HG03108 (cell line): ENCODE measurements at regions not wholly inside any gene's neighbourhood (a gene's known extent, or its start where the extent isn't known, plus 50 kb on each side); places are given as distances from the start of the nearest gene placed in this dataset.
"Not testable (repeated sequence)": the region's sequence is repeated elsewhere in the genome, so short reads cannot be mapped to it uniquely, and the experiment has no call there.

Experiments used
- ATAC-seq: cut with Tn5 transposase; IDR thresholded peaks from one replicate; pipeline ENCODE4 v1.9.1; 2021; ENCODE audit warnings: moderate library complexity; ENCODE audit not compliant: unreplicated experiment

DNA sequence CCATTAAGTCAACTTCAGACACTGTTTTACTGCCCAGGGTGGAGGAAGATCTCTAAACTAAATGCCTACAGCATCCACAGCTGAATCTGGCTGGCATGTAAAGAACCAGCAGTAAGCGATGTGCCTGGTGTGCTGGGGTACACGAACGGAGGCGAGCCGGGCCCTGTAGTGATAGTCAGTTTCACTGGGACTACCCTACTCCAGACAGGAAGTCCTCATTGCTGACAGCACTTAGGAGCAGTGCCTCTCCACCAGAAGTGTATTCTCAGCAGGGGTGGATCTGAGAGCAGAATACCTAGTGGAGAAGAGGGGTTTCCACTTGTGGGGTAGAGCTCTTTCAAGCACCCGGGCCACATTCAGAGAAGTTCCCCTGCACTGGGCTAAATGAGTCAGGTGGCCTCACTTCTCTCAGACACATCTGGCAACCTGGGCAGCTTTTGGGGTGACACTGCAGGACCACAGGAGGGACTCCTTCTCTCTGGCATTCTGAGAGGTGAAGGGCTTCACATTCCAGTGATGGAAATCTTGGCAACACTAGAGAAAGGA is 290.3 kb upstream of the PLGLB1 start:
- ATAC-seq, result not testable (repeated sequence)

DNA sequence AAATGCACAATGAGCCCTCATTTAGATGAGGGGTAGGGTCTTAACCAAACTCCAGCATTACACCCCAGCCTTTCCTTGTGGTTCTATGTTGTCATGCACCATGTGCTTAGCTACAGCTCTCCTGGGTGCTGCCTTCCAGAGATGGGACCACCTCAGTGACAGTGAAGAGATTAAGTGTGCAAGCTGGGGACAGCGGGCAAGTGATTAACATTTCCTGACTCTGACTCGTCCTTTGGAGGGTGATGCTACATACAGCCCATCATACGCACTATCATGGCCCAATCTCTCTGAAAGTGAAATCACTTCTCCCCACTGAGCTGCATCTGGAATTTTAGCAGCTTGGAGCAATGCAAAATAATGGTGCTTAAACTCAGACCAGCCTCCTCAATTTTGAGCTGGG is 293.0 kb upstream of the PLGLB1 start:
- not testable (repeated sequence) for ATAC-seq

DNA sequence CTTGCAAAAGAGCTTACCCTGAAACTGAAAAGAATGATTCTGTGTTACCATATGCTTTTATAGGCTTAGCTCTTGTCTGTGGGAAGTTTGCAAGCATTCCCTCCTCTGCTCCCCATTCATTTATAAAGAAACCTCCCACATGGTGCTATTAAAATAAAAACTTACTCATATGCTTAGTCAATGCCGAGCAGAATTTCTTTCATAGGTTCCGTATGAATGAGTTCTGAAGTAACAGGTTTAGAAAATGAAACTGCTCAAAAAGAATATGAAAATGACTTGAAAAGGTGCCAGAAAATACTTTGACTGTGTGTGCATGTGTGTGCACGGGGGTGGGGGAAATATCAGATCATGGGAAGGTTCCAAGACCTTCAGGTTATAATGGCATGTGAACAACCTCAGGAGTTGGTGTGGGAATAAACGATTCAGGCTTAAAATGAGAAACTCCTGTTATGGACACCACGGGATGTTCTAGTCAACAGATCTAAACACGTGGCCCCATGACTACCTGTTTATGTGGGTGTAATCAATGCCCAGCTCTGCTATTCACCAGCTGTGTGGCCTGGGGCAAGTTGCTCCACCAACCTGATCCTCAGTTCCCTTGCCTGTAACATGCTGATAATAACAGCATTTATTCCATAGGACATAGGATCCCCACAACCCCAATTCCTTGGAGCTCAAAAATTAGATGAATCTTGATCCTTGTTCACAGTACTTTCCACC is 293.7 kb upstream of the PLGLB1 start:
- not testable (repeated sequence) for ATAC-seq

DNA sequence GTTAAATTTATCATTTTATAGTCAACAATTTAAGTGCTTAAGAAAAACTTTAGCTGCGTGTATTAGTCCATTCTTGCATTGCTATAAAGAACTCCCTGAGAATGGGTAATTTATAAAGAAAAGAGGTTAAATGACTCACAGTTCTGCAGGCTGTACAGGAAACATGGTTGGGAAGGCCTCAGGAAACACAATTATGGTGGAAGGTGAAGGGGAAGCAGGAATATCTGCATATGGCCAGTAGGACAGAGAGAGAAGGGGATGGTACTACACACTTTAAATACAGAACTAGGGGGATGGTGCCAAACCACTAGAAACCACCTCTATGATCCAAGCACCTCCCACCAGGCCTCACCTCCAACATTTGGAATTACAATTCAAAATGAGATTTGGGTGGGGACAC is 295.5 kb upstream of the PLGLB1 start:
- ATAC-seq, result not testable (repeated sequence)

DNA sequence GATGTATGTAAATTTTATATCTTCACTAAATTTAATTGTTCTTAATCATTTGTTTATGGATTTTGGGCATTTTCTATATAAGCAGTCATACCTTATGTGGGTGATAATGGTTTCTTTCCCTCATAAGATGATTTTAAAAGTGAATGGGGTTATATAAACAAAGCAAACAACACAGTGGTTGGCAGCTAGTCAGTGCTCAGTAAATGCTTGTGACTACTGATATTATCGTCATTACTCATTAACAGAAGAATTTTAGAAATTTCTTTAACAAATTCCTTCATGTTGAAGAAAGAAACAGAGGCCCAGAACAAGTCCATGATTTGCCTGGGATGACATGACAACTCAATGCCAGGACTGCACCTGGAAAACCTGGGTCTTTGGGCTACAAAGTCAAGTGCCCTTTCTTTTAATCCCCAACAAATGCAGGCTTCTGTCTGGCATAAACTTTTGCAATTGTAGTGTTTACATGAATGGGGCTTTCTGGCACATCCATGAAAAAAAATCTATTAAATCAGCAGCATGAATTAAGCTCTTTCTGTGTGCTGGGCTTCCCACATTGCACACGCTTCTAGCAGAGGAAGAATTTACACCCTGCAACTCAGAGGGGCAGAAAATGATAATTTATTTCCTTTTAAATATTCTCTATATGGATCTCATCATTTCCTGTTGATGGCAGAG is 297.3 kb upstream of the PLGLB1 start:
- not testable (repeated sequence) for ATAC-seq

DNA sequence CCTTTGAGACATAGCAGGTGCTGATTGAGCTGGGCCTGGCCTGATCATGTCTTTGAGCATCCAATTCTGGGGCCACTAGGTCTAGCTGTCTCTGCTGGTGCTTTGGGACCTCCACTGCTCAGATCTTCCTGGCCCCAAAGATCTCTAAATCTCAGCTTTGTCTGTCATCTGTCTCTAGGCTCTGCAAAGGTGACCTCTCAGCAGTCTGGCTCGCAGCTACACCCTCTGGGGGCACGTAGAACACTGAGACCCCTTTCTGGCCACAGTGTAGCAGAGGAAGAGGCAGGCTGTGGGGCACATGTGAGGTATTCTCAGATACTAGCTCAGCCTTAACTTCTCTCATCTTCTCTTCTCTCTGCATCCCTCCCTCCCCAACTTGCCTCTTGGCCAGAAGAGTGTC is 298.1 kb upstream of the PLGLB1 start:
- ATAC-seq, result not testable (repeated sequence)

DNA sequence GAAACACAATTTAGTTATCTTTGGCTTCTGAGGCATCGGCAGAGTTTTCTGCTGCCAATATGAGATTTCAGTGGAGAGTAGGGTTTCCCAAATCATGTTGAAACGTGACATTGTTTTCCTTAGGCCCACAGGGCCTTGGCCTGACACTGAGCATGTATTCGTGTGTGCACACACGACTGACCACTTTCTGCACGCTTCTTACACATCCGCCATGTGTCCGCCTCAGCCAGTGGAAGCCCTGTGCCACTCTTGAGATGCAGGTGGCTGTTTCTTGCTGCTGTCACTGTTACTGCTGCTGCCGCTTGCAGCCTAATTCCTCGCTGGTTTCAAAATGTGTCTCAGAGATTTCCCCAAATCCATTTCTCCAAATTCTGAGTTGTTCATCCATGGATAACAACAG is 299.6 kb upstream of the PLGLB1 start:
- not testable (repeated sequence) for ATAC-seq

DNA sequence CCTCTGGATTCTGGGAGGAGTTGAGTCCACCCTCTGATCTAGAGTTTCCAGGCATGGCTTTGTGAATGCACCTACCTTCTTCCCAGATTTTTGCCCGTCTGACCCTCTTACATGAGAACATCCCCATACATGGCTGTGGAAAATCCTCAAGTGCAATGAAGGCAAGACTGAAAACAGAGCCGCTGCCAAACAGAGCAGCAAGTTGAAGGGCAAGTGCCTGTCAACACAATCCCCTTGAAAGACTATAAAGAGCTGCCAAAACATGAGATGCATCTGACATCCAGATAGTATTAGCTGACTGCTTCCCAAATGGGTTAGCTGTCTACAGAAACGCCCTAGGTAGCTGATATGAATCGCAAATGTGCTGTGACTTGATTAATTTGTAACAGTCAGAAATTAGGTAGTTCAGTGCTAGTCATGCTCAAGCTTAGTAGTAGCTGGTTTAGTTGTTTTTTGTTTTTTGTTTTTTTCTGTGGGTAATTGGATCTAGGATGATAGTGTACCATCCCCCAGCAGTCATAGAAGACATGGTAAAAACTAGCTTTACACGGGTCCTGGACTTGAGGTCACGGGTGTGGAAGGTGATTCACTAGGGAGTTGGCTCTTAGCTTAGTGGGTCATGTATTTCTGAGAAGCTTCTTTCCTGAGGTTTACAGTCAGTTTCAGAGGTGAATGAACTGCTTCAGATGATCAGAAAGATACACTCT is 302.8 kb upstream of the PLGLB1 start:
- not testable (repeated sequence) for ATAC-seq

DNA sequence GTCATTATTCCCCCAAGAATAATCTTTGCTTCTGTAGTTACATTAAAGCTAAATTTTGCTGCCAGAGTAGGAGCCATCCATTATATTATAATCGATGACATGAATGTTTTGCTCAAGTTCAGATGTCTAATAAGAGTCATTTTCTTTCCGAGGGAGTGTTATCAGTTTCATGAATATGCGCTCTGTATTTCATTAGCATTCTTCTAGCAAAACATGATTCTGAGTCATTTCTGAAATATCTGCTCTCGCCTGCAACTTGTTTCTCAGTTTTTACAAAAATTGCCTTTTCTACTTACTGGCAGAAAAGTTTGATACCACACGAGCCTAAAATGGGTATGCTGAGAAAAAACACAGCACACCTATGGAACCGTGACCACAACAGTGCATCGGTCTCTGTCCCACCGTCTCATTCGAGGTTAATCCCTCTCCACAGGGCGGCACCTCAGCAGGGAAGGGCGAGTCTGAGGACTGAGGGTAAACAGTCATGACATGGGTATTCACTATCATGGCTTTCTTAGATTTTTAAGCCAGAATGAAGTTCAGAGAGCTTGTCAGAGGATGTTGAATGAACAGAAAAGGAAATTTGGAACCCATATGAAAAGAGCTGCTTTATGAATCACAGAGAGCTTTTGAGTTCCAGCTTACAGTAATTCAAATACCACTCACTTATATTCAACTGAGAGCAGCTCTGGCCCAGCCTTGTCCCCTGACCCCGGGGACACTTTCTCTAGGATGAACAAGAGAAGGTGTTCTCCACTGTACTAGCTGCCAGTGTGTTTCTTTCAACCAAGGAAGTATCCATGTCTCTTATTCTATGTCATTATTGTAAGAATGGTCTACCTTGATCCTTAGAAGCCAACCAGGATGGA is 303.6 kb upstream of the PLGLB1 start:
- ATAC-seq, result not testable (repeated sequence)

DNA sequence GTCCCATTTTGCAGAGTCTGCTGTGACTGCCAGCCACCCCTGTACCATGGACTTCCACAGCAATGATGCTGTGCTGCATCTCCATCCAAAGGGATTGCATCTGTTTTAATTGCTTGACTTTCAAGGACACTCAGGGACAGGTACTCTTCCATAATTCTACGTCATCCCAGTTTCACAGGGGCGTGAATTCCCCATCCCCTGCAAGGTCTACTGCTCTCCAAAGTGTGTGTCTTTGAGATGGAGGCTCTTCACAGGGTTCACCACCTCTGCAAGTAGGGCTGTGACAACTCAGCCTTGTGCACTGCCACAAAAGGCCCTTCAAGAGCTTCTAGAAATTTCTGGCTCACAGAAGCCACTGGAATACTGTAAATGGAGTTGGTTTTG is 304.3 kb upstream of the PLGLB1 start:
- not testable (repeated sequence) for ATAC-seq

DNA sequence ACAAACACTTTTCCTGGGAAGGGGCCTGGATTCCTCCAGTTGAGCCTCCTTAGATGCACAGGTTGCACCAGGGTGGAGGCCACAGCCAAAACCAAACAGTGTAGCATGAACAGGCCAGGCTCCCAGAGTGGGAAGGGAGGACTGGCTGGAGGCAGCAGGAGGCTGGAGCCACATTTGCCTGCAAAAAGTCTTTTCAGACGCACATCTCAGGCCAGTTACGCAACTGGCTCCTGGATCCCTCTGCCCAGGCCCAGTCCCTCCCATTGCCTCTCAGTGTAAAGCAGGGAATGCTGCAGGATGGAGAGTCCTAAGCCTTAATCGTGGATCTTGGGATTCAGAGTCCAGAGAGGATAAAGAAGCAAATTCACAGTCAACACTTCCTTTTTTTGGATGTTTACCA is 305.1 kb upstream of the PLGLB1 start:
- not testable (repeated sequence) for ATAC-seq

DNA sequence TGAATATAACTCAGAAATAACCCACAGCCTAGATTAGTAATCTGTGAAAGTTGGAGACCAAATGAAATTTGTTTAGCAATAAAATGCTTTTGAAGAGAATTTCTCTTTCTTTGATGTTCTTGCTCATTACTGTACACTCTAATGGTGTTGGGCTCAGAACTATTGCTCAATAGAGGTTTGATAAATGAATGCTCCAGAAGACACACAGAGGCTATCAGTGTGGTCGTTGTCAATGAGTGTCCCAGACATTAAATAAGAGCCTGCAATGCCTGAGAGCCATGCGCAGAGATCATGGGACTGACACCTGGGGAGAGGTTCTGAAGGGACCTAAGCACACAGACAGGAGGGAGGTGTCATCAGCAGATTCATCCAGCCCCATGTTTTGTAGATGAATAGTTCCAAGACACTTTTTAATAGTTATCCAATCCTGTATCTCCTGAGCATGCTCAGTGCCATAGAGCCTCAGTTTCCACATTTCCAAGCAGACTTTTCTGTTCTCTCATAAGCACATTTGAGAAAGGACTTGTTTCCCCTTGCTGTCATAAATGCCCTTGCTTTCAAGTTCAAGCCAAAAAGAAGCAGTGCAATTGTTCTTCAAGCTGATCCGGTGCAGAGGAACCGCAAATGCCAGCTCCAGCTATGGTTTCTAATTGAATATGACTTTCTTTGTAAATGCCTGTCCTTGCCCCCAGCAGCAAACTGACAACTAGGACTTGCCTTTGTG is 306.2 kb upstream of the PLGLB1 start:
- not testable (repeated sequence) for ATAC-seq

DNA sequence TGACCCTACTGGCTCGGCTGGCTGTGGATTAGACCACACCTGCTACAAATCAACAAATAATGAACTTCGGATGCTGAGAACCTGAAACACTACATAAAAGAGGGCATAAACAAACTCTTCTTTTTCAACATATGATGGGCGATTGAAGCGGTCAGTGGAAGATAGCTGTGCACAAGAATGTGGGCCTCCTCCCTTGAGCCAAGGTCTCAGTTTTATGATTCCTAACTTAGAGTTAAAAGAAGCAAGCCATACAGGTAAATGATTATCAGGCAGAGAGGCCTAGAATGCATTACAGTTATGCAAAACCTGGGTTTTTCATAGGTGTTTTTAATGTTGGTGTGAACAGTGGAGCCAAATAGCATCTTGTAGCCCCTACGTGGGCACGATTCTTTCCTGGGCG is 307.9 kb upstream of the PLGLB1 start:
- ATAC-seq, result not testable (repeated sequence)

DNA sequence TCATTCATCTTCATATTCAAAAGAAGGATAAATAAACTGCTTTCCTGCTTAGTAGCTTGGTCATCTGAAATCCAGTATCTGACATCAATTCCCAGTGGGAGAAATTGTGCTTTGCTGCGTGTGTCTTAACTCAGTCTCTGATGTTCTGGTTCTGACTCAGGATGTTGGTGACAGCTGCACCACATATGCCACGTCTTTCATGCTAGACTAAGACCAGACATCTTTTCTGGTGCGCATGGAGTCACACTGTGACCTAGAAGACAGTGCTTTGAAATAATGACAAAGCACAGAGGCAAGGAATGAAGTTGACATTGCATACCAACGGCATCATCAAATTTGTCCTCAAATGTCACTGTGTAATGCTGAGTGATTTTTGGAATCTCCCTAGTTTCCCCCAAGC is 308.8 kb upstream of the PLGLB1 start:
- ATAC-seq, result not testable (repeated sequence)

DNA sequence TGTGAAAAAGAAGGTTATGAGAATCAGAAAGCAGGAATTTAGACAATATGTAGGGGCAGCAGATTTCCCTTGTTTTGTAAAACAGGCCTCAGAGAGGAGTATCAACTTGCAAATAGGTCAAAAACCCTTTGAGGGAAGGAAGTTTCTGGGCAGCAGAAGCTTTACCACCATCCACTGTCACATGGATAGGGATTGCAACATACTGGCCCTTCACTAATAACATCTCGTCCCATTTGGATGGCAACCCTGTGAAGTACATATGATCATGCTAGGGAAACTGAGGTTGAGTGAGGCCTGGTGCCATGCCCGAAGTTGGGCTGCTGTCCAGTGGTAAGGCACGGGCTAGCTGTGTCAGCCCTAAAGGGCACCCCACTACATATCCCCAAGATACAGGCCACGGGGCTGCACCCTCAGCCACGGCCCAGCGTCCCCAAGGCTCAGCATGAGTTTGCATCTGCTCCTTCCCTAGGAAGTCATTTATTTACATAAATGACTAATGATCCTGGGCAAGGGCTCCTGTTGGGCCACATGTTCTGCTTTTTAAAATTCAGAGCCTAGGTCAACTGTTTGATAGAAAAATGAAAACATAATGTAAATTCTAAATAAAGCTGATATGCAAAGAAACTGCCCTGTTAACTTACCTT is 310.4 kb upstream of the PLGLB1 start:
- ATAC-seq, result not testable (repeated sequence)

DNA sequence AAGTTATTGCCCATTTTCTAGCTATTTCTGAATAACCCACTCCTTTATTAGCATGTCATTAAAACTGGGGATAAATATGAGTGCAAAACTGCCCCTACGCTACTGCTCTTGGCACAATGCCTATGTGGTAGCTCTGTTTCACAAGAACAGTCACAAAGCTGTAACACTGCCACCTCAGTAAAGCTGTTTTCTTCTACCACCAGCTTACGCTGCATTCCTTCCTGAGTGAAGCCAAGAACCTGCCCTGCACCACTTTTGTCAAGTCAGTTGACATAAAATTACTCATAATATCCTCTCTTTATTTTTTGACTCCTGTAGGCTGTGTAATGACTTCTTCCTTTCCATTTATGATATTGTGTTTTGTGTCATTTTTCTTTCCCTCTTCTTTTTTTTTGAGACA is 313.2 kb upstream of the PLGLB1 start:
- not testable (repeated sequence) for ATAC-seq

DNA sequence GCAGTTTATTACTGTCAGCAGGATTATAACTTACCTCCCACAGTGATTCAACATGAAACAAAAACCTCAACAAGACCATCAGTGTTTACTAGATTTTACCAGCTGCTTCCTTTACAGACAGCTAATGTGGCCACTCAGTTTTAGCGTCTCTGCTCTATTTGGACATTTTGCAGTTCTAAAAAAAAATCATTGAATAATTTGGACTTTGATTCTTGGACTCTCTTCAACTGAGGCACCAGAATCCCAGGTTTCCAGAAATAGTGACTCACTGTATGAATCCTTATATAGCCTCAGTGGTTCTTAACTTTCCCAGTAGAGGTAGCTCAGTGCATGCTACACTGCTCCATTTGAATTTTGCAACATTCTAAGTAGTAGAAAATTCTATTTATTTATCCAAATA is 317.4 kb upstream of the PLGLB1 start:
- not testable (repeated sequence) for ATAC-seq

DNA sequence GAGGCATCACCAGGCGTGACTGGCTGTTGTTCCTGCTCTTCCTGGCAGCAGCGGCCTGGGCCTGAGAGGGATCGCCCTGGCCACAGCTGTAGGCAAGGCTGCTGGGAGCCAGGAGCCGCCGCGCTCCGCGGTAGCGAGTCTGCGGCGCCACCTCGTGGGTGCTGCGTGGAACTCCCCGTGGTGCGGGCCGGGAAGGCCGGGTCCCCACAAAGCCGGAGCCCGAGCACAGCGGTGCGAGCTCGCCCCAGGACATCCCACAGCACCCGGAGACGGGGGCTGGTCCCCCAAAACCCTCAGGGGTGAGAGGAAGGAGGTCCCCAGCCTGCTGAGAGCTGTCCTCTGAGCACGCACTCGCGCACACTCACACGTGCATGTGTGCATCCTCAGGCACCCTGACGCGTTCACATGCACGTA is 320.0 kb upstream of the PLGLB1 start:
- not testable (repeated sequence) for ATAC-seq

DNA sequence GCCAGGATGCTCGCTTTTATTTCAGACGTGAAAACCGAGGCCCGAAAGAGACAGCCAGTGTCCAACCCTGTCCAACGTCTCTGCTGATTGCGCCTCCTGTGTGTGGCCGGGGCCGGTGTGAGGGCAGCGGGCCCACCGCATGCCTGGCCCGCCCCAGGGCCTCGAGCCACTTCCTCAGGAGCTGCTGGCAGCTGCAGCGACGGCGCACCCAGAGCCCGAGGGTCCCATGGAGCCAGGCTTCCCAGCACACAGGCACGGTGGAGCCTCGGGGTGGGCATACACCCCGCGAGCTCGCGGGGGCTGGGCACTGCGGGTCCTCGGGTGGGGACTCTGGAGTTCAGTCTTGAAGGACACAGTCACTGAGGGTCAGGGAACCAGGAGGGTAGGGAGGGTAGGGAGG is 320.5 kb upstream of the PLGLB1 start:
- ATAC-seq, result not testable (repeated sequence)
